ENCODE measurements at regions not wholly inside any gene's neighbourhood (a gene's known extent, or its start where the extent isn't known, plus 50 kb on each side); places are given as distances from the start of the nearest gene placed in this dataset.
A peak's percentile ranks its signal among the peaks of the same experiment; 100 is the strongest.

- Histone ChIP-seq H3K4me3 (no peak overlapping the region), H3K9me3 (no peaks in the 10 kb centered on the region), H3K9ac (ENCODE audit: low read depth in 2 of 2, low read length in 2 of 2) (no peak overlapping the region), H3K4me1 (no peaks in the 10 kb centered on the region), H3K27ac (no peak overlapping the region), H3K27me3 (no peaks in the 10 kb centered on the region), H3K36me3 (no peaks in the 10 kb centered on the region)
- no peak for DNase-seq
- intact Hi-C loops (cut with DNase I): no loop called here
- no peak for TF ChIP-seq CTCF (IDR thresholded peaks at IDR 0.05)
These were observed 1011.8 kb upstream of the CDH2 start for GRCh38 chr18:29188760-29189159.

GRCh38 chr18:29185801-29186200 lies 1008.9 kb upstream of the CDH2 start:
- Histone ChIP-seq H3K27me3 (no peaks in the 10 kb centered on the region), H3K36me3 (no peaks in the 10 kb centered on the region), H3K4me1 (no peaks in the 10 kb centered on the region), H3K27ac (no peak overlapping the region), H3K4me3 (no peak overlapping the region), H3K9me3 (no peaks in the 10 kb centered on the region), H3K9ac (ENCODE audit: low read depth in 2 of 2, low read length in 2 of 2) (no peak overlapping the region)
- no peak for DNase-seq
- TF ChIP-seq CTCF (IDR thresholded peaks at IDR 0.05): no peak
- intact Hi-C loops (cut with DNase I): no loop called here

- intact Hi-C loops (cut with DNase I): no loop called here
- no peak overlapping the region for H3K4me3 ChIP-seq
- no peaks in the 10 kb centered on the region for H3K27me3 ChIP-seq
- H3K9me3 ChIP-seq: no peaks in the 10 kb centered on the region
- no peak for TF ChIP-seq CTCF (IDR thresholded peaks at IDR 0.05)
- H3K27ac ChIP-seq: no peak overlapping the region
- no peaks in the 10 kb centered on the region for H3K36me3 ChIP-seq
- DNase-seq: no peak
- H3K9ac ChIP-seq (ENCODE audit: low read depth in 2 of 2, low read length in 2 of 2): no peak overlapping the region
- no peaks in the 10 kb centered on the region for H3K4me1 ChIP-seq
These were observed 1007.7 kb upstream of the CDH2 start for GRCh38 chr18:29184654-29185053.

GRCh38 chr18:29181151-29181901 lies 1004.4 kb upstream of the CDH2 start:
- H3K27ac ChIP-seq: peak overlapping the region; percentile 3

GRCh38 chr18:29176681-29177080 lies 999.8 kb upstream of the CDH2 start:
- Histone ChIP-seq H3K9me3 (no peaks in the 10 kb centered on the region), H3K36me3 (no peaks in the 10 kb centered on the region), H3K4me3 (no peak overlapping the region), H3K9ac (ENCODE audit: low read depth in 2 of 2, low read length in 2 of 2) (no peak overlapping the region), H3K4me1 (no peaks in the 10 kb centered on the region), H3K27ac (no peak overlapping the region), H3K27me3 (no peaks in the 10 kb centered on the region)
- TF ChIP-seq CTCF (IDR thresholded peaks at IDR 0.05): no peak
- intact Hi-C loops (cut with DNase I): no loop called here
- DNase-seq: no peak

More at GRCh38 chr18:29181151-29181901, 1004.4 kb upstream of the CDH2 start:
- no peaks in the 10 kb centered on the region for H3K36me3 ChIP-seq
- DNase-seq: no peak
- intact Hi-C loops (cut with DNase I): no loop called here
- H3K4me1 ChIP-seq: no peaks in the 10 kb centered on the region
- no peak overlapping the region for H3K9ac ChIP-seq (ENCODE audit: low read depth in 2 of 2, low read length in 2 of 2)
- H3K4me3 ChIP-seq: no peak overlapping the region
- H3K9me3 ChIP-seq: no peaks in the 10 kb centered on the region
- no peak for TF ChIP-seq CTCF (IDR thresholded peaks at IDR 0.05)
- no peaks in the 10 kb centered on the region for H3K27me3 ChIP-seq

All from colonic mucosa (tissue), 4 donors.